HG02763 (cell line): ENCODE measurements at regions not wholly inside any gene's neighbourhood (a gene's known extent, or its start where the extent isn't known, plus 50 kb on each side); places are given as distances from the start of the nearest gene placed in this dataset.

Source experiments
- ATAC-seq: cut with Tn5 transposase; IDR thresholded peaks from one replicate; pipeline ENCODE4 v1.9.1; 2021; ENCODE audit warnings: mild to moderate bottlenecking, moderate library complexity; ENCODE audit not compliant: unreplicated experiment

- no peak for ATAC-seq
These were observed 187.8 kb downstream of the CHST1 start for GRCh38 chr11:45477588-45477987.

DNA sequence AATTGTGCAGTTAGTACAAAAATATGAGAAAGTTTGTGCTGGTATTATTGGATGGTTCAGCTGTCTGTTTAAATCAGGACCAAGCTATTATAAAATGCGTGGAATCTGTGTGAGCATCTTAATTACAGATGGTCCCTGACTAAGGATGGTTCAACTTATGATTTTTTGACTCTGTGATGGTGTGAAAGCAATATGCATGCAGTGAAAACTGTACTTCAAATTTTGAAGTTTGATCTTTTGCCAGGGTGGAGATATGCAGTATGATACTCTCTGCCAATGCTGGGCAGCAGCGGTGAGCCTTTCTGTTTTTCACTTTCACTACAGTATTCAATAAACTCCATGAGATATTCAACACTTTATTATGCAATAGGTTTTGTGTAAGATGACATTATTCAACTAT is 189.3 kb downstream of the CHST1 start:
- no peak for ATAC-seq

GRCh38 chr11:45475173-45475572 is 189.0 kb upstream of the SYT13 start:
- ATAC-seq, result no peak

DNA sequence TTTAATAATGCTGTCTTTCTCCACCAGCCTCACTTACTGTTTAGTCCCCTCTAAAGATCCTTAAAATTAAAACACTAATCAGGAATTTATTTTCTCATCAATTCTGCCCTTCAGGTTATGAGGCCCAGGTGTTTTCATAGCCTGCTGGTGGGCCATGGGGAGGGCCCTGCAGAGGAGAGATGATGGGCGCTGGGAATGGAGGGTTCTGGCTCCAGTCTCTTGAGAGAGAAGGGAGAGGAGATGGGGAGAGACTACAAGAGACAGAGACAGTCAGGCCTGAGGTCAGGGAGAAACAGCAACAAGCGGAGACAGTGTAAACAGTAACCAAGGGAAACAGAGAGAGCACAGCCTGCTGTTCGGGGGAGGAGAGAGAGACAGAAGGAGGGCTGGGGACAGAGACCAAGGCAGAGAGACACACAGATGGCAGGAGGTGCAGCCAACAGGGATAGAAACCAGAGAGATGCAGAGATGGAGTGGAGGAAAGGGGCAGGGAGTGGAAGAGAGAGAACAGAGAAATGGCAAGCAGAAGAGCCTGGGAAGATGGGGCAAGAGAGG is 187.3 kb upstream of the SYT13 start:
- no peak for ATAC-seq

- ATAC-seq, result no peak
These were observed 186.7 kb upstream of the SYT13 start for GRCh38 chr11:45472716-45473317.

DNA sequence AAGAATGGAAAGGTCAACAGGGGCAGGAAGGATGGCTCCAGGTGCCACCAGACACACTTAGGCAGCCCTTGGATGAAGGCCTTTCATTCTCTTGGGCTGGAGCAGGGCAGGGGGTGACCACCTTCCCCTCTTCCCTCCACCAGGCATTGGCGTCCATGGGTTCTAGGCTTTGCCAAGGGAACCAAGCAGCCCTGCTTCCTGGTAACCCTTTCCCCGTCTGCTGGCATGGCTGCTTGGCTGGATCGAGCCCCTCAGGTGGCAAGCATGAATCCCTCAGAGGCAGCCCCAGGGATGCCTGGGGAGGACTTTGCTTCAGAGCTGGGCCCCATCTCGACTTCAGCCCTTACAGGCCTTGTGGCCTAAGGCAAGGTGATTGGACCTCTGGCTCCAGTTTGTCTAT is 185.1 kb upstream of the SYT13 start:
- no peak for ATAC-seq

DNA sequence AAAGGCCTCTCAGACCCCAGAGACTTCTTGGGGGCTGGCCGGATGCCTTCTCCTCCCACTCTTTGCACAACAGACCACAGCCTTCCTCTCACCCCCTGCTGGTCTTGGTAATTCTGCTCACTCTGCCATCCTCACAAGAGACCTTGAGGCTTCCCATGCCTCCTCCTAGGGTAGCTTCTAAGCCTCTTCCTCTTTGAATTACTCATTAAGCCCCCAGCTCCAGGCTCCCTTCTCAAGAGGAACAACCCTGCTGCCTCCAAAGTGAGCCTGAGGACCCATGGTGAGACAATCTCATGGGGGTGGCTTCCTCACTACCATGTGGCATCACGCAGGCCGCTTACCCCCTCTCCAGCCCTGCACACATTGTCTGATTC is 184.6 kb upstream of the SYT13 start:
- ATAC-seq, result no peak

DNA sequence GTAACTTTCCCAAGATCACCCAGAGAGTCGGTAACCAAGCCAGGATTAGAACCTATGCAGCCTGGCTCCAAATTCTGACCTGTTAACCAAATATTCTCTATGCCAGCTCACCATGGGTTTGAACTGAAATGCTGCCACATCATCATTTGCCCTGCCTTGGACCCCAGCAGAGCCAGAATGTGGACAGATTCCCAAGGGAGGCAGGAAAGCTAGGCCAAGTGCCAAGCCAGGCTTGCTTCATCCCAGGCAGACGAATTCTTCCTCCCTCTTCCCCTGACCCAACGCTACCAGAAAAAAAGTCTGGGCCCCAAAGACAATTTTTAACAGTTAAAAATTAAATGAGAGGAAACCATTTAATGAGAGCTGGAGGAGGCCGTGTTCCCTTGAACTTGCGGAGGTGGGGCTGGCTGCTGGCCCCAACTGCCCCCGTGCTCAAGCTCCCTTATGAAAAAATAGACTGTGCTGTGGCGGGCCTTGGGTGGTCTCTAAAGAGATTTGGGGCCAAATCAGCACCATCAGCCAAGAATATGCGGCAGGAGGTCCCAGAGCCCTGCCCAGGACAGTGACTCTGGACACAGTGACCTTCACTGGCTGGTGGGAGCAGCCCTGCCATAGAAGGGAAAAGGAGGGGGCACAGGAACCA is 184.1 kb upstream of the SYT13 start:
- ATAC-seq, result no peak

DNA sequence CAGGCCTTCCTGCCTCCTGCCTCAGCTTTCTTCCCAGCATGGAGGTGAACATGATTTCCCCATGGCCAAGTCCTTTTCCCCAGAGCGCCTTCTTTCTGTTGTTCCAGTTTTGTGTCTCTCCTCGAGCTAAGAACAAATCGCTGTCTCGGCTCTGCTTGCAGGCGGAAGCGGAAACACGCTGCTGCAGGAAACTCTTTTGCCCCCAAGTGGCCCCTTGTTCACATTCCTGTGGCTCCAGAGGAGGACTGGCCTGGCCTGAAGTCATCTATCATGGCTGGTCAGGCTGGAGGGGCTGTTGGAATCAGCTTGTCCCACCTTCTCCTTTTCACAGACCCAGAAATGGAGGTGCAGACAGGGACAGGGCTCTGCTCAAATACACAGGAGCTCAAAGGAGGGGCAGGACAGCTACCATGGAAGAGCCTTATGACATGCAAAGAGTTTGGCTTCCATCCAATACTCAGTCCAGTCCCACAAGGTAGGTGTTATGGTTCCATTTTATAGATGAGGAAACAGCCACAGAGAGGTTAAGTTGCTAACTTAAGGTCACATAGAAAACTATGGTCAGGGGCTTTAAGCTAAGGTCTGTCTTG is 182.2 kb upstream of the SYT13 start:
- no peak for ATAC-seq

DNA sequence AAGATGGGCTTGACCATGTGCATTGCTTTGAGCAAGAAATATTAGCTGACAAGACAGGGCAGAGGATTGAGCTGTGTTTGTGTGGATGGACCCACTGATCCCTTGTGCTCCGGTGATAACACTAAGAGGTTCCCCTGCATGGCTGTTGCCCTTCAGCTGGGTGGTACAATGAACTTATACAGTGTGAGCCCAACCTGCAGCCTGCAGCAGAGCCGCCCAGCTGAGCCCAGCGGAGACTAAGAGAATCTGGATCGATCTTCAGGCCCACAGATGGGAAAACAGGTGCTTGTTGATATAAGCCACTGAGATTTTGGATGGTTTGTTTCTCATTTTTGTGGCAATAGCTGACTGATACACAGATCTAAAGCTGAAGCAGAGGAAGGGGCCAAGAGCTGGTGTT is 177.4 kb upstream of the SYT13 start:
- ATAC-seq, result no peak

DNA sequence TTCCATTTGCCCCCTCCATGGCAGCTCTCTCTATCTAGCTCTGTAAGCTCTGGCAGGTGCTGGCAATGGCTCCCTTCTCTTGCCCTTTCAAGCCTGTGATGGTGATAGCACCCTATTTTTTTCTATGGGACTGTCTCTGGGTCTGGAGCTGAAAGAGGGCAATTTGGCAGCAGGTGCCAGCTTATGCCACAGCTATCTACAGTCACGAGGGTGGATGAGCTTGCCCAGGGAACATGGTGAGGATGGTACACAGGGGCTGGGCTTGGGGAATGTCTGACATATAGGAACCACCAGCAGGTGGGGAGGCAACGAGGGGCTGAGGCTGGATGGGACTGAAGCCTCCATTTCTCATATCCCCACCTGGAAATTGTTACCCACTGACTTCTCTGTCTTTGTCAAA is 175.4 kb upstream of the SYT13 start:
- ATAC-seq, result no peak

GRCh38 chr11:45459491-45459890 is 173.3 kb upstream of the SYT13 start:
- ATAC-seq, result no peak

DNA sequence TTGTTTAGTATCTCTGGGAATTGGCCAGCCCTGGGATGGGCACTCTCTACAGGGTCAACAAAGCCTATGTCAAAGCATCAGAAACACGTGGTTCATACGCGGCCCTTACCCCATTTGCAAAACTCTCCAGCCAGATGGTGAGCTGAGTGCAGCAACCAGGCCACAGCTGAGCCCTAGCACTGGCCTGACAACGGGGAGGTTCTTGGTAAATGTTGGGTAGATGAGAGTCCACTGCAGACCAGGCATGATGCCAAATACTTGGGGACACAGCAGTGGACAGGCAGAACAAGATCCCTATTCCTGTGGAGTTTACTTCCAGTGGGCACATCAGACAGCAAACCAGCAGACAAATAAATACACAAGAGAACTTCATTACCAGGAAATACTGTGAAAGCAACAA is 172.1 kb upstream of the SYT13 start:
- ATAC-seq, result no peak

GRCh38 chr11:45457649-45458048 is 171.5 kb upstream of the SYT13 start:
- ATAC-seq, result no peak

DNA sequence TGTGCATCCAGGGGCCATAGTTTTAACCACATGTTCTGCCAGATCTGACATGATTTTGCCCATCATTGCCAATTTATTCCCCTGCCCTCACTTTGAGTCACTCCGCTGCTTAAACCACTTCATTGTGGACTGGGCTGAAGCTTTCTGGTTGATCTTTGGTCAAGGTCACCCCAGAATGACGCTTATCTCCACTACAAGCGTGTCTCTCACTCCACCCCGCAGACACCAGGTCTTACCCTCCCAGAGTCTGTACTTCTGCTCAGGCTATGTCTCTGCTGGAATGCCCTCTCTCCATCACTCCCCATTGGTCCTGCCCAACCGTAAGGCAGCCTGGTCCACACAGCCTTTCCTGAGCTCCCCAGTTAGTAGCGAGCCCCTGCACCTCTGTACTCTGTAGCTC is 170.5 kb upstream of the SYT13 start:
- ATAC-seq, result no peak

DNA sequence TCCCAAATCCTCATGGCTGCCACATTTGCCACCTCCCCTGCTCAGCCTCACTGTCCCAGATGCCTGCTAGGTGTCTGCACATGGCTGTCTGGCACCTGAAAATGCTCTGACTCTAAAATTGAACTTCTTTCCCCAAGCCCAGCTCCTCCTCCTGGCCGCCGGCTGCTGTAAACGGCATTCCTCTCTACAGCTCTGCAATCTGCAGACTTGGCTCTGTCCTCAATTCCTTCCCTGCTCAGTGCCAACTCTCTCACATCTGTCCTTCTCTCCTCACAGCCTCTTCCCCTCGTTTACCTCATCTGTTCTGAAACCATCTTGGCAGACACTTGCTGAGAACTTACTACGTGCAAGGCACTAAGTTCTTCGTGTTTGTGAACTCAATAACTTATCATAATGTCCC is 169.4 kb upstream of the SYT13 start:
- no peak for ATAC-seq

- ATAC-seq, result no peak
These were observed 168.8 kb upstream of the SYT13 start for GRCh38 chr11:45454917-45455401.

DNA sequence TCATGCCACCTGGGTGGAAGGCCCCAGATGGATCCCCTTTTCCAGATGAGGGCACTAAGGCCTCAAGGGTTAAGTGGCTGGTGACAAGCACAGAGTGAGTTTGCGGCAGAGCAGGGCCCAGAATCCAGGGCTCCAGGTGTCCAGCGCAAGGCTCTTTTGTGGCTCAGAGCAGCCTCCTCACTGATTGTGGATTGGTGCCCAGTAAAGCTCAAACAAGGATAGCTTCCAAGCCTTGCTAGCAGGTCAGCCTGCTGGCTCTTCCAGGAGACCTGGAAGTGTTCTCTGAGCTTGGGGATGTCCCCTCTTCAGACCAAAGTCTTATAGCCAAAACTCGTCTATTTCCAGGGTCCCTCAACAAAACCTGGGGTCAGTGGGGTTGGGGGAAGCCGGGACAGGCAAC is 167.6 kb upstream of the SYT13 start:
- no peak for ATAC-seq

DNA sequence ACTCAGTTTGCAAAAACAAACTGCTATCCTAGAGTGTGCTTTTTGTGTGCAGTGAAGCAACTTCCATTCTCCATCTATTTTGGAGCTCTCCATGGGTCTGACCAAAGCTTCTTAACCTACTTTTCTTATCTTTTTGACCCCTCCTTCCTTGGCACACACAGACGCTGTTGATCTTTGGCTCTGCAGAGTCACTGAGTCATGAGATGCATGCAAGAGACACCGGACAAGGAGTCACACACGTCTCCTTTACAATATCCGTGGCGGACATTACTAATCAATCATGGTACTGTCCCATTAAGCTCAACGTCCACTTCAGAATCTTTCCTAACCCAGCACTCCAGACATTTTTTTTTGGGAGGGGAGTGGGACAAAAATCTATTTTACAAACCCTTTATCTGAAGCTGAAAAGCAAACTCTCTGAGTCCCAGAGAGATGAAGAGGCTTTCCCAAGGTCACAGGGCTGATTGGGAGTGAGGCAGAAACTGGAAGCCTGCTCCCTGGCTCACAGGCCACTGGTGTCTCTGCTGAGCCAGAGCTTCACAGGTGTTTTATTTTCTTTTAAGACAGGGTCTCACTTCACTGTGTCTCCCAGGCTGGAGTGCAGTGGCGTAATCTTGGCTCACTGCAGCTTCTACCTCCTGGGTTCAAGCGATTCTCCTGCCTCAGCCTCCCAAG is 165.8 kb upstream of the SYT13 start:
- ATAC-seq, result no peak

- ATAC-seq, result no peak
These were observed 164.0 kb upstream of the SYT13 start for GRCh38 chr11:45450189-45450588.

- ATAC-seq, result no peak
These were observed 163.0 kb upstream of the SYT13 start for GRCh38 chr11:45449036-45449601.
